HG03558 (cell line): ENCODE measurements at regions not wholly inside any gene's neighbourhood (a gene's known extent, or its start where the extent isn't known, plus 50 kb on each side); places are given as distances from the start of the nearest gene placed in this dataset.

Experiments used
- ATAC-seq: cut with Tn5 transposase; IDR thresholded peaks from one replicate; pipeline ENCODE4 v1.9.1; 2021; ENCODE audit warnings: moderate number of reproducible peaks; ENCODE audit not compliant: unreplicated experiment; ENCODE audit errors: extremely low read depth

GRCh38 chr3:99504258-99504657 lies 134.1 kb upstream of the COL8A1 start:
- ATAC-seq, result no peak

- ATAC-seq, result no peak
These were observed 135.0 kb upstream of the COL8A1 start for GRCh38 chr3:99503350-99503749.

- no peak for ATAC-seq
These were observed 135.5 kb upstream of the COL8A1 start for GRCh38 chr3:99502871-99503270.

GRCh38 chr3:99500485-99500884 lies 137.9 kb upstream of the COL8A1 start:
- ATAC-seq, result no peak

- no peak for ATAC-seq
These were observed 138.9 kb upstream of the COL8A1 start for GRCh38 chr3:99499235-99500158.

- no peak for ATAC-seq
These were observed 139.7 kb upstream of the COL8A1 start for GRCh38 chr3:99498550-99499234.

- no peak for ATAC-seq
These were observed 150.5 kb upstream of the COL8A1 start for GRCh38 chr3:99487894-99488293.

GRCh38 chr3:99485286-99485685 lies 153.1 kb upstream of the COL8A1 start:
- ATAC-seq, result no peak

GRCh38 chr3:99484871-99485270 lies 153.5 kb upstream of the COL8A1 start:
- ATAC-seq, result no peak

- ATAC-seq, result no peak
These were observed 154.6 kb upstream of the COL8A1 start for GRCh38 chr3:99483841-99484240.

- ATAC-seq, result no peak
These were observed 156.2 kb upstream of the COL8A1 start for GRCh38 chr3:99482191-99482590.

- ATAC-seq, result no peak
These were observed 156.8 kb upstream of the COL8A1 start for GRCh38 chr3:99481561-99481960.

- no peak for ATAC-seq
These were observed 158.6 kb upstream of the COL8A1 start for GRCh38 chr3:99479768-99480167.

- no peak for ATAC-seq
These were observed 160.7 kb upstream of the COL8A1 start for GRCh38 chr3:99477650-99478049.

GRCh38 chr3:99475229-99475628 lies 163.2 kb upstream of the COL8A1 start:
- ATAC-seq, result no peak

GRCh38 chr3:99474776-99475175 lies 163.6 kb upstream of the COL8A1 start:
- no peak for ATAC-seq

GRCh38 chr3:99473321-99473751 lies 165.1 kb upstream of the COL8A1 start:
- no peak for ATAC-seq

- ATAC-seq, result no peak
These were observed 166.0 kb upstream of the COL8A1 start for GRCh38 chr3:99472385-99472784.

- ATAC-seq, result no peak
These were observed 166.8 kb upstream of the COL8A1 start for GRCh38 chr3:99471353-99472323.

- ATAC-seq, result no peak
These were observed 167.6 kb upstream of the COL8A1 start for GRCh38 chr3:99470841-99471240.
